Nephron (organoid): ENCODE measurements at regions not wholly inside any gene's neighbourhood (a gene's known extent, or its start where the extent isn't known, plus 50 kb on each side); places are given as distances from the start of the nearest gene placed in this dataset.

ENCODE experiments used
- H3K27ac Mint-ChIP-seq, 3 experiments: 2 replicates each; pipeline ENCODE4 v1.8.0; 2020; ENCODE audit warnings: mixed read lengths in 3 of 3, mild to moderate bottlenecking in 2 of 3, moderate library complexity in 1 of 3
- H3K27me3 Mint-ChIP-seq: 2 replicates; pipeline ENCODE4 v1.8.0; 2021; ENCODE audit warnings: low read depth, mild to moderate bottlenecking, moderate library complexity, mixed read lengths
- H3K36me3 Mint-ChIP-seq: 2 replicates; pipeline ENCODE4 v1.8.0; 2020; ENCODE audit warnings: low read depth, mixed read lengths
- H3K4me1 Mint-ChIP-seq: 2 replicates; pipeline ENCODE4 v1.8.0; 2020; ENCODE audit warnings: mixed read lengths
- H3K4me3 Mint-ChIP-seq, 3 experiments: 2 replicates each; pipeline ENCODE4 v1.8.0; 2020; ENCODE audit warnings: mild to moderate bottlenecking in 3 of 3, mixed read lengths in 3 of 3, moderate library complexity in 2 of 3
- H3K9me3 Mint-ChIP-seq: 2 replicates; pipeline ENCODE4 v1.8.0; 2020; ENCODE audit warnings: mixed read lengths
- TF ChIP-seq, protein P1 (sequence below), 3 experiments: fragments of 200-600 bp; sonication (generic); IDR thresholded peaks; one replicate each; pipeline ENCODE4 v1.5.0; 2021; ENCODE audit warnings: antibody characterized with exemption in 3 of 3; ENCODE audit not compliant: unreplicated experiment in 3 of 3

GRCh38 chr10:30762620-30763019 lies 133.1 kb upstream of the LYZL2 start:
- H3K4me3 Mint-ChIP-seq: no peak overlapping the region
- peaks cover 32% of the 10 kb centered on the region for H3K4me1 Mint-ChIP-seq
- TF ChIP-seq, protein P1, sequence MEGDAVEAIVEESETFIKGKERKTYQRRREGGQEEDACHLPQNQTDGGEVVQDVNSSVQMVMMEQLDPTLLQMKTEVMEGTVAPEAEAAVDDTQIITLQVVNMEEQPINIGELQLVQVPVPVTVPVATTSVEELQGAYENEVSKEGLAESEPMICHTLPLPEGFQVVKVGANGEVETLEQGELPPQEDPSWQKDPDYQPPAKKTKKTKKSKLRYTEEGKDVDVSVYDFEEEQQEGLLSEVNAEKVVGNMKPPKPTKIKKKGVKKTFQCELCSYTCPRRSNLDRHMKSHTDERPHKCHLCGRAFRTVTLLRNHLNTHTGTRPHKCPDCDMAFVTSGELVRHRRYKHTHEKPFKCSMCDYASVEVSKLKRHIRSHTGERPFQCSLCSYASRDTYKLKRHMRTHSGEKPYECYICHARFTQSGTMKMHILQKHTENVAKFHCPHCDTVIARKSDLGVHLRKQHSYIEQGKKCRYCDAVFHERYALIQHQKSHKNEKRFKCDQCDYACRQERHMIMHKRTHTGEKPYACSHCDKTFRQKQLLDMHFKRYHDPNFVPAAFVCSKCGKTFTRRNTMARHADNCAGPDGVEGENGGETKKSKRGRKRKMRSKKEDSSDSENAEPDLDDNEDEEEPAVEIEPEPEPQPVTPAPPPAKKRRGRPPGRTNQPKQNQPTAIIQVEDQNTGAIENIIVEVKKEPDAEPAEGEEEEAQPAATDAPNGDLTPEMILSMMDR (IDR thresholded peaks at IDR 0.05; ENCODE audit: unreplicated experiment in 3 of 3): no peak
- H3K27ac Mint-ChIP-seq: peak overlapping the region in 1 of 3 experiments; percentile 13
- peaks cover 6% of the 10 kb centered on the region for H3K9me3 Mint-ChIP-seq
- peaks cover 5% of the 10 kb centered on the region for H3K36me3 Mint-ChIP-seq
- H3K27me3 Mint-ChIP-seq: peaks cover 3% of the 10 kb centered on the region

GRCh38 chr10:30759423-30759822 lies 129.9 kb upstream of the LYZL2 start:
- no peaks in the 10 kb centered on the region for H3K27me3 Mint-ChIP-seq
- TF ChIP-seq, protein P1 (IDR thresholded peaks at IDR 0.05; ENCODE audit: unreplicated experiment in 3 of 3): no peak

DNA sequence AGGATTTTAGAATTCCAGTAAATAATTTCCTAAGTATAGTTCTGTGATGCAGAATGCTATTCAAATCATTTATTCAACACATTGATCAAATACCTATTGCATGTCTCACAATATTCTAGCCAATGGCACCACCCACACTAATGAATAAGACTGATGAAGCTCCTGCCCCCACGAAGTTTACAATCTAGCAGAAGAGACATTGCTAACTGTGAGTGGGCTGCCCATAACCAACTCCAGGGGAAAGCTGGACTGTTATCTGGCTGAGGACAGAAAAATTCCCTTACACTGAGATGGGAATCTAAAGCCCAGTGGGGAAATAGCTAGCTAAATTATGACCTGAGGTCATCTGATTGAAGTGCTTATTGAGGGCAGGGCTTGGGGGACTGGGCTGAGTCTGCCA lies 128.8 kb upstream of the LYZL2 start:
- H3K27ac Mint-ChIP-seq: peak overlapping the region in 2 of 3 experiments; percentile 50 to 57
- H3K36me3 Mint-ChIP-seq: no peaks in the 10 kb centered on the region
- no peak overlapping the region for H3K4me3 Mint-ChIP-seq
- peaks cover 42% of the 10 kb centered on the region for H3K4me1 Mint-ChIP-seq
- no peaks in the 10 kb centered on the region for H3K9me3 Mint-ChIP-seq
- TF ChIP-seq, protein P1 (IDR thresholded peaks at IDR 0.05; ENCODE audit: unreplicated experiment in 3 of 3): no peak
- H3K27me3 Mint-ChIP-seq: no peaks in the 10 kb centered on the region

More at GRCh38 chr10:30759423-30759822, 129.9 kb upstream of the LYZL2 start:
- no peak overlapping the region for H3K4me3 Mint-ChIP-seq
- peaks cover 35% of the 10 kb centered on the region for H3K4me1 Mint-ChIP-seq
- H3K9me3 Mint-ChIP-seq: no peaks in the 10 kb centered on the region
- H3K36me3 Mint-ChIP-seq: no peaks in the 10 kb centered on the region
- peak overlapping the region; percentile 46 to 89 (median 75) for H3K27ac Mint-ChIP-seq

DNA sequence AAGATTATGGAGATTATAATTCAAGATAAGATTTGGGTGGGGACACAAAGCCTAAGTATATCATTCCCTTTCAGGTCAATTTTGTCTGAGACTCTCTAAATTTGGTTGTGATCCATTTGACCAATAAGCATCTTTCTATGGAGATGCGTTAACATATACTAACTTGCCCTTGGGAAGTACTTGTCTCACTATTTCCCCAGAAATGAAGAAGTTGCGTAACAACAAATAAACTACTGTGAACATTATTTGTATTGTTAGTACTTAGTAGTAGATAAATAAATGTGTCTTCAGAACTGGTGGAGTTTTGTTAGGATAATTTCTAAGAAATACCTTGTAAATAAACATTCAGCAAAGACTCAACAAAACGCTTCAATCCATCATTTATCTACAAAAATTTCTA lies 127.3 kb upstream of the LYZL2 start:
- TF ChIP-seq, protein P1 (IDR thresholded peaks at IDR 0.05; ENCODE audit: unreplicated experiment in 3 of 3): no peak
- Mint-ChIP-seq H3K36me3 (no peaks in the 10 kb centered on the region), H3K4me3 (no peak overlapping the region), H3K9me3 (no peaks in the 10 kb centered on the region), H3K4me1 (peaks cover 46% of the 10 kb centered on the region), H3K27me3 (no peaks in the 10 kb centered on the region), H3K27ac (peak overlapping the region in 1 of 3 experiments; percentile 93)

- no peaks in the 10 kb centered on the region for H3K9me3 Mint-ChIP-seq
- peak overlapping the region; percentile 82 to 96 (median 93) for H3K27ac Mint-ChIP-seq
- no peak overlapping the region for H3K4me3 Mint-ChIP-seq
- peaks cover 53% of the 10 kb centered on the region for H3K4me1 Mint-ChIP-seq
- no peaks in the 10 kb centered on the region for H3K27me3 Mint-ChIP-seq
- H3K36me3 Mint-ChIP-seq: no peaks in the 10 kb centered on the region
- TF ChIP-seq, protein P1 (IDR thresholded peaks at IDR 0.05; ENCODE audit: unreplicated experiment in 3 of 3): no peak
Measured at GRCh38 chr10:30756151-30756550, 126.6 kb upstream of the LYZL2 start.

DNA sequence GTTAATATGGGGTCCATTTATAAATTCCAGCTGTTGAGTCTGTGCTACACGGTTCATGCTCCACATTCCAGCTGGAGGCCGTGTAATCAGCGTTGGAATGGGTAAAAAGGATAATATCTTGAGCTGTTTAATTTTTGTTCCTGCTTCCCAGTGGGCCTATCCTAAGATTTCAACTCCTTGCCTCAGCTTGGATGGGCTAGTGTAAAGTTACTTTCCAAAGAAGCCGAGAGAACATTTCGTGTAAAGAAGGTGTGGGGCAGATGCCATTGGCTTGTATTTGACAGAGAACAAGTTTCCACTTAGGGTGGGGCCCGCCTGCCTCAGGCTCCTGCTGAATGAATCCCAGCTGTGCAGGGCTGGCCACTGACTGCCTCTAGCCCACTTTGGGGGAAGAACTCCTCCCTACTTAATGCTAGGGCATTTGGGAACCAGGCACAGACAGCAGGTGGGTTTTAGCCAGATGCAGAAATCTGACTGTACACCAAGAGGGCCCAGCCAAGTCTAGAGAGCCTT lies 125.9 kb upstream of the LYZL2 start:
- Mint-ChIP-seq H3K4me3 (peak overlapping the region in 1 of 3 experiments; percentile 47), H3K27ac (peak overlapping the region; percentile 82 to 96 (median 93)), H3K36me3 (no peaks in the 10 kb centered on the region), H3K4me1 (peaks cover 53% of the 10 kb centered on the region), H3K27me3 (no peaks in the 10 kb centered on the region), H3K9me3 (no peaks in the 10 kb centered on the region)
- TF ChIP-seq, protein P1 (IDR thresholded peaks at IDR 0.05; ENCODE audit: unreplicated experiment in 3 of 3): no peak
